Pancreas (tissue), 10 donors: ENCODE measurements at regions not wholly inside any gene's neighbourhood (a gene's known extent, or its start where the extent isn't known, plus 50 kb on each side); places are given as distances from the start of the nearest gene placed in this dataset.

Source experiments
- ATAC-seq, 4 donors: fragments of 200-7000 bp; cut with Tn5 transposase; one replicate each; pipeline versions ENCODE4 v1.8.0 to v1.9.1; 2020; ENCODE audit warnings: mild to moderate bottlenecking in 4 of 4, moderate library complexity in 4 of 4
- DNase-seq, 6 donors: peaks; one replicate each; pipeline ENCODE4 v3.0.0-alpha.2; 2020
- FAIRE-seq: peaks from 2 replicates; lab custom pipeline; 2012; peaks lifted over from hg19 to GRCh38; lab: Jason Lieb, UNC
- H3K27ac ChIP-seq, 4 donors: fragments of 200-600 bp; sonication (generic); 1 replicate in 3 of 4; 2 replicates in 1 of 4; pipeline versions ENCODE4 v1.5.0 to v1.8.0; 2020
- H3K27me3 ChIP-seq, 4 donors: fragments of 200-600 bp; one replicate each; pipeline ENCODE4 v1.8.0; 2021
- H3K36me3 ChIP-seq, 3 donors: fragments of 200-600 bp; sonication (generic) in 1 of 3; one replicate each; pipeline versions ENCODE4 v1.5.0 to v1.8.0; 2020 to 2021
- H3K4me1 ChIP-seq, 3 donors: fragments of 200-600 bp; one replicate each; pipeline ENCODE4 v1.8.0; 2021
- H3K4me3 ChIP-seq, 4 donors: fragments of 200-600 bp; sonication (generic) in 2 of 4; one replicate each; pipeline versions ENCODE4 v1.5.0 to v1.8.0; 2020 to 2021
- H3K9me3 ChIP-seq, 4 donors: fragments of 200-600 bp; one replicate each; pipeline ENCODE4 v1.8.0; 2021
- WGBS, 2 donors: extraction: QIAGEN DNeasy Blood & Tissue Kit; methylation state at CpG; one replicate each; pipeline ENCODE4 v1.1.7; 2013; 5-methylcytosine and 5-hydroxymethylcytosine counted together
- intact Hi-C, 3 donors: fragments of 100-400 bp; cut with DNase I; formaldehyde crosslinking; loops; one replicate each; pipeline versions ENCODE4 v1.11.1 to v1.14.2; 2022
- TF ChIP-seq, protein P1 (sequence below), 4 donors: fragments of 200-600 bp; sonication (generic) in 3 of 4; IDR thresholded peaks; one replicate each; pipeline versions ENCODE4 v1.5.0 to v1.8.0; 2021; ENCODE audit warnings: antibody characterized with exemption in 4 of 4
- donor health status: healthy with polysubstance abuse.
- donor health status: DM: no; HTN: no; CAD: no; lungs with moderate emphysema.
- donor health status: DM: no; HTN: no; CAD: no.
- donor health status: control.
- donor health status: control.
- donor health status: Bipolar disorder and iron deficiency.
- donor health status: DM: yes; HTN: yes; CAD: no.
- donor health status: DM: no; HTN: no; CAD: no.
- donor health status: DM: no; HTN: no; CAD: no.
- donor health status: DM: yes; HTN: yes; CAD: no.

DNA sequence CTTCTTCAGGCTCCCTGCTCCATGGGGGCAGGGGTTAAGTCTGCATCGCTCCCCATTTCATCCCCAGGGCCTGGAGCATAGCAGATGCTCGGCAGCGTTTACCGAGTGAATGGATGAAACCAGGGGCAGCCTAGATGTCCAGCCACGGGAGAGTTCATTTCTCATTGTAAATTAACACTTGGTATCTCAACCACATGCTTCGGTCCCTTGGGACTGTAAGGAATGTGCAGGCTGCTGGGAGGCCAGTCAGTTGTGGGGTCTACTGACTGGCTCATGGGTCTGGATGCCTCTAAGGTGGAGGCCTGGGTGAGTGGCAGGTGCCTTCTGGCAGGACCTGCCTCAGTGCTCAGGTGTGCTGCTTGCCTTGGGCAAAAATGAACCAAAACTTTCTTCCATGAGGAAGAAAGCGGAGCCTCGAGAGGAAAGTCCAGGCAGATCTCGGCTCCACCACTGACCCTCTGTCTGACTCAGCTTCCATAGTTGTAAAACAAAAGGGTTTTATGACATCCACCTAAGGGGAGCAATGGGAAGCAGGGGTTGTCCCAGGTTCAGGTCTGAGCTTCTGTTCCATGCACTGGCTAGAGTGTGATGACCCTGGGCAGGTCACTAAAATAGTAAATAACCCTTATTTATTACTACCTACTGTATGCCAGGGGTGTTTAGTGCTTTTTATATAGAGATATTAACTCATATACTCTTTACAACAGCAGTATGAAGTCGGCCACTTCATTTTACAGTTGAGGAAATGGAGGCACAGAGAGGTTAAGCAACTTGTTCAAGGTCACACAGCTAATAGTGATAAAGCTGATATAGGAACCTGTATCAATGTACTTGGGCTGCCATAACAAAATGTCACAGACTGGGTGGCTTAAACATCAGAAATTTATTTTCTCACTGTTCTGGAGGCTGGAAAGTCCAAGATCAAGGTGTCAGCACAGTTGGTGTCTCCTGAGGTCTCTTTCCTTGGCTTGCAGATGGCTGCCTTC, 144.3 kb upstream of the STX18 start:
- H3K9me3 ChIP-seq = no peaks in the 10 kb centered on the region
- TF ChIP-seq, protein P1, sequence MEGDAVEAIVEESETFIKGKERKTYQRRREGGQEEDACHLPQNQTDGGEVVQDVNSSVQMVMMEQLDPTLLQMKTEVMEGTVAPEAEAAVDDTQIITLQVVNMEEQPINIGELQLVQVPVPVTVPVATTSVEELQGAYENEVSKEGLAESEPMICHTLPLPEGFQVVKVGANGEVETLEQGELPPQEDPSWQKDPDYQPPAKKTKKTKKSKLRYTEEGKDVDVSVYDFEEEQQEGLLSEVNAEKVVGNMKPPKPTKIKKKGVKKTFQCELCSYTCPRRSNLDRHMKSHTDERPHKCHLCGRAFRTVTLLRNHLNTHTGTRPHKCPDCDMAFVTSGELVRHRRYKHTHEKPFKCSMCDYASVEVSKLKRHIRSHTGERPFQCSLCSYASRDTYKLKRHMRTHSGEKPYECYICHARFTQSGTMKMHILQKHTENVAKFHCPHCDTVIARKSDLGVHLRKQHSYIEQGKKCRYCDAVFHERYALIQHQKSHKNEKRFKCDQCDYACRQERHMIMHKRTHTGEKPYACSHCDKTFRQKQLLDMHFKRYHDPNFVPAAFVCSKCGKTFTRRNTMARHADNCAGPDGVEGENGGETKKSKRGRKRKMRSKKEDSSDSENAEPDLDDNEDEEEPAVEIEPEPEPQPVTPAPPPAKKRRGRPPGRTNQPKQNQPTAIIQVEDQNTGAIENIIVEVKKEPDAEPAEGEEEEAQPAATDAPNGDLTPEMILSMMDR (IDR thresholded peaks at IDR 0.05) = no peak
- 77% methylated on average over 10 of the region's 10 CpGs for WGBS, 2 donors
- ATAC-seq (no peak), DNase-seq (no peak), FAIRE-seq (no peak)
- H3K27me3 ChIP-seq = no peaks in the 10 kb centered on the region
- H3K4me3 ChIP-seq = no peak overlapping the region
- H3K36me3 ChIP-seq = no peaks in the 10 kb centered on the region
- no peak overlapping the region for H3K27ac ChIP-seq
- no peaks in the 10 kb centered on the region for H3K4me1 ChIP-seq
- intact Hi-C loops = no loop called here

DNA sequence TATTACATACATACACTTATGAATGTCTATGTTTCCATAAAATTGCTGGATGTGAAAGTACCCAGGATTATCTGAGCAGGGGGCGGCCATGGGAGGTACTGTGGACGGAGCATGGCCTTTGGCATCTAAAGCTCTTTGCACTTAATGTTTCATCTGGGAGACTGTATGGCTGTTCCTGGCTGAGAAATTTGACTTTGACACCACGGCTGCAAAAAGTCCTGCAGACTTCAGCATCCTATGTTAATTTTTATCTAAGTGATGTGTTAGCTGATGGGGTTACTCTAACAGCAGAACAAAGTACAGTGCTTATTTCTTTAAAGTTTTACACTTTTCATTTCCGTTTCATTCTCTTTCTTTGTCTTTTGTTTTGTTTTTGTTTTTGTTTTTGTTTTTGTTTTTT, 139.8 kb upstream of the STX18 start:
- TF ChIP-seq, protein P1 (IDR thresholded peaks at IDR 0.05) = no peak
- 87 to 89% methylated on average over 4 of the region's 4 CpGs for WGBS, 2 donors
- no peak for ATAC-seq
- Histone ChIP-seq H3K4me3 (no peak overlapping the region), H3K27me3 (no peaks in the 10 kb centered on the region), H3K27ac (no peak overlapping the region), H3K9me3 (no peaks in the 10 kb centered on the region), H3K36me3 (no peaks in the 10 kb centered on the region), H3K4me1 (no peaks in the 10 kb centered on the region)
- FAIRE-seq = no peak
- intact Hi-C loops = no loop called here
- no peak for DNase-seq

- intact Hi-C loops = no loop called here
- DNase-seq (no peak), FAIRE-seq (no peak), ATAC-seq (no peak)
- H3K36me3 ChIP-seq = no peaks in the 10 kb centered on the region
- WGBS, 2 donors = 69 to 76% methylated on average over 2 of the region's 2 CpGs
- TF ChIP-seq, protein P1 (IDR thresholded peaks at IDR 0.05) = no peak
- H3K27ac ChIP-seq = no peak overlapping the region
- no peaks in the 10 kb centered on the region for H3K4me1 ChIP-seq
- H3K27me3 ChIP-seq = no peaks in the 10 kb centered on the region
- no peak overlapping the region for H3K4me3 ChIP-seq
- no peaks in the 10 kb centered on the region for H3K9me3 ChIP-seq
Measured at GRCh38 chr4:4680758-4681157, 138.9 kb upstream of the STX18 start.

GRCh38 chr4:4680243-4680642, 138.4 kb upstream of the STX18 start:
- no peak for ATAC-seq
- 96 to 97% methylated on average over 4 of the region's 4 CpGs for WGBS, 2 donors

More at GRCh38 chr4:4680243-4680642, 138.4 kb upstream of the STX18 start:
- H3K27ac ChIP-seq = no peak overlapping the region
- H3K36me3 ChIP-seq = no peaks in the 10 kb centered on the region
- DNase-seq (no peak), FAIRE-seq (no peak)
- no peaks in the 10 kb centered on the region for H3K9me3 ChIP-seq
- TF ChIP-seq, protein P1 (IDR thresholded peaks at IDR 0.05) = no peak
- no peak overlapping the region for H3K4me3 ChIP-seq
- no peaks in the 10 kb centered on the region for H3K4me1 ChIP-seq
- no peaks in the 10 kb centered on the region for H3K27me3 ChIP-seq
- intact Hi-C loops = no loop called here
